Mesothelial cell of epicardium (in vitro differentiated cells): ENCODE measurements at regions not wholly inside any gene's neighbourhood (a gene's known extent, or its start where the extent isn't known, plus 50 kb on each side); places are given as distances from the start of the nearest gene placed in this dataset.
"Not testable (repeated sequence)": the region's sequence is repeated elsewhere in the genome, so short reads cannot be mapped to it uniquely, and the experiment has no call there.

Experiments used
- DNase-seq, 2 experiments: peaks; one replicate each; pipeline ENCODE4 v3.0.0; 2021; ENCODE audit warnings: low spot score in 2 of 2; ENCODE audit not compliant: unreplicated experiment in 2 of 2
- H3K27ac Mint-ChIP-seq: 2 replicates; pipeline ENCODE4 v1.8.0; 2021; ENCODE audit warnings: mixed read lengths
- H3K27me3 Mint-ChIP-seq: 2 replicates; pipeline ENCODE4 v1.8.0; 2021; ENCODE audit warnings: low read depth, mixed read lengths
- H3K36me3 Mint-ChIP-seq: 2 replicates; pipeline ENCODE4 v1.8.0; 2021; ENCODE audit warnings: mixed read lengths
- H3K4me1 Mint-ChIP-seq: 2 replicates; pipeline ENCODE4 v1.8.0; 2021; ENCODE audit warnings: mixed read lengths
- H3K4me3 Mint-ChIP-seq: 2 replicates; pipeline ENCODE4 v1.8.0; 2021; ENCODE audit warnings: mild to moderate bottlenecking, moderate library complexity, mixed read lengths
- H3K9me3 Mint-ChIP-seq: 2 replicates; pipeline ENCODE4 v1.8.0; 2021; ENCODE audit warnings: mixed read lengths
- CTCF ChIP-seq: fragments of 200-600 bp; sonication (generic); IDR thresholded peaks from one replicate; pipeline ENCODE4 v1.5.0; 2021; ENCODE audit warnings: antibody characterized with exemption; ENCODE audit not compliant: unreplicated experiment

- Mint-ChIP-seq H3K27ac (no peak overlapping the region), H3K36me3 (no peaks in the 10 kb centered on the region), H3K9me3 (no peaks in the 10 kb centered on the region), H3K4me3 (no peak overlapping the region), H3K27me3 (no peaks in the 10 kb centered on the region), H3K4me1 (peaks cover 29% of the 10 kb centered on the region)
- no peak for DNase-seq
- TF ChIP-seq CTCF = no peak
These were observed 294.0 kb upstream of the ADGRL2 start for GRCh38 chr1:81506699-81507098.

- Mint-ChIP-seq H3K27me3 (no peaks in the 10 kb centered on the region), H3K9me3 (no peaks in the 10 kb centered on the region)
- DNase-seq = no peak
These were observed 294.9 kb upstream of the ADGRL2 start for GRCh38 chr1:81505831-81506230.

GRCh38 chr1:81504820-81505219, 295.9 kb upstream of the ADGRL2 start:
- H3K4me1 Mint-ChIP-seq = peaks cover 14% of the 10 kb centered on the region
- not testable (repeated sequence) for DNase-seq, H3K36me3 Mint-ChIP-seq, H3K27me3 Mint-ChIP-seq, H3K4me3 Mint-ChIP-seq, H3K9me3 Mint-ChIP-seq, H3K27ac Mint-ChIP-seq

More at GRCh38 chr1:81505831-81506230, 294.9 kb upstream of the ADGRL2 start:
- H3K27ac Mint-ChIP-seq = no peak overlapping the region
- H3K4me3 Mint-ChIP-seq = no peak overlapping the region
- peaks cover 22% of the 10 kb centered on the region for H3K4me1 Mint-ChIP-seq
- TF ChIP-seq CTCF = no peak
- H3K36me3 Mint-ChIP-seq = no peaks in the 10 kb centered on the region

- not testable (repeated sequence) for H3K9me3 Mint-ChIP-seq, H3K36me3 Mint-ChIP-seq, H3K27ac Mint-ChIP-seq, DNase-seq, H3K27me3 Mint-ChIP-seq, H3K4me3 Mint-ChIP-seq
- H3K4me1 Mint-ChIP-seq = peaks cover 20% of the 10 kb centered on the region
These were observed 298.0 kb upstream of the ADGRL2 start for GRCh38 chr1:81502705-81503104.

GRCh38 chr1:81501485-81501884, 299.2 kb upstream of the ADGRL2 start:
- not testable (repeated sequence) for H3K27me3 Mint-ChIP-seq, H3K27ac Mint-ChIP-seq, H3K9me3 Mint-ChIP-seq, H3K4me3 Mint-ChIP-seq, H3K36me3 Mint-ChIP-seq, DNase-seq
- H3K4me1 Mint-ChIP-seq = peaks cover 24% of the 10 kb centered on the region

GRCh38 chr1:81499487-81499886, 301.2 kb upstream of the ADGRL2 start:
- no peak overlapping the region for H3K27ac Mint-ChIP-seq
- no peaks in the 10 kb centered on the region for H3K9me3 Mint-ChIP-seq
- peaks cover 2% of the 10 kb centered on the region for H3K27me3 Mint-ChIP-seq
- DNase-seq = no peak
- no peak for TF ChIP-seq CTCF
- H3K4me3 Mint-ChIP-seq = no peak overlapping the region
- H3K36me3 Mint-ChIP-seq = no peaks in the 10 kb centered on the region
- peaks cover 22% of the 10 kb centered on the region for H3K4me1 Mint-ChIP-seq

- Mint-ChIP-seq H3K27me3 (peaks cover 2% of the 10 kb centered on the region), H3K9me3 (no peaks in the 10 kb centered on the region), H3K4me1 (peaks cover 22% of the 10 kb centered on the region), H3K4me3 (no peak overlapping the region), H3K27ac (peak overlapping the region; percentile 66), H3K36me3 (no peaks in the 10 kb centered on the region)
- no peak for DNase-seq
- no peak for TF ChIP-seq CTCF
These were observed 302.0 kb upstream of the ADGRL2 start for GRCh38 chr1:81498471-81499462.
